Large intestine (tissue), 3 donors: ENCODE measurements at regions not wholly inside any gene's neighbourhood (a gene's known extent, or its start where the extent isn't known, plus 50 kb on each side); places are given as distances from the start of the nearest gene placed in this dataset.

Experiments used
- DNase-seq, 2 donors: peaks; one replicate each; pipeline versions ENCODE4 v3.0.0 to v3.0.0-alpha.2; 2013
- H3K27ac ChIP-seq: one replicate; pipeline ENCODE4 v1.5.1; 2013; ENCODE audit warnings: low read length
- H3K27me3 ChIP-seq: 2 replicates; pipeline ENCODE4 v1.6.1; 2013; ENCODE audit warnings: low read length; ENCODE audit not compliant: control insufficient read depth, insufficient read depth
- H3K36me3 ChIP-seq: 2 replicates; pipeline ENCODE4 v1.6.1; 2013; ENCODE audit warnings: low read length; ENCODE audit not compliant: control insufficient read depth, insufficient read depth
- H3K4me1 ChIP-seq: one replicate; pipeline ENCODE4 v1.6.1; 2013; ENCODE audit warnings: low read length; ENCODE audit not compliant: control insufficient read depth, insufficient read depth
- H3K4me3 ChIP-seq: one replicate; pipeline ENCODE4 v1.5.1; 2013; ENCODE audit warnings: low read length
- H3K9me3 ChIP-seq: one replicate; pipeline ENCODE4 v1.6.1; 2013; ENCODE audit warnings: mild to moderate bottlenecking, low read depth, low read length, moderate library complexity; ENCODE audit not compliant: control insufficient read depth
- WGBS: methylation state at CpG from one replicate; pipeline ENCODE4 v1.1.5; 2013; ENCODE audit warnings: low lambda C conversion rate; ENCODE audit not compliant: insufficient coverage; 5-methylcytosine and 5-hydroxymethylcytosine counted together

GRCh38 chr16:35689764-35690163, 2230.4 kb downstream of the TP53TG3F start:
- H3K4me3 ChIP-seq = no peak overlapping the region
- WGBS = 57% methylated on average over 3 of the region's 7 CpGs
- H3K4me1 ChIP-seq = no peaks in the 10 kb centered on the region
- no peaks in the 10 kb centered on the region for H3K36me3 ChIP-seq
- H3K27me3 ChIP-seq = no peaks in the 10 kb centered on the region
- no peak for DNase-seq
- H3K9me3 ChIP-seq = peaks cover 2% of the 10 kb centered on the region
- no peak overlapping the region for H3K27ac ChIP-seq

DNA sequence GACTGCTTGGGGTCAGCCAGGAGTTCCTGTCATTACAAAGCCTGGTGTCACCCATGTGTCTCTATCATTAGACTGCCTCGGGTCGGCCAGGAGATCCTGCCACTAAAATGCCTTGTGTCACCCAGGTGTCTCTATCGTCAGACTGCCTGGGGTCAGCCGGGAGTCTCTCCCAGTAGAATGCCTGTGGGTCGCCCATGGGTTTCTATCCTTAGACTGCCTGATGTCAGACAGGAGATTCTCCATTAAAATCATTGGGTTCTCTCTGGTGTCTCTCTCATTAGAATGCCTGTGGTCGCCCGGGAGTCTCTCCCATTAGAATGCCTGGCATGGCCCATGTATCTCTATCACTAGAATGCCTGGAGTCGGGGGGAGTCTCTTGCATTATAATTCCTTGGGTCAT, 2231.0 kb downstream of the TP53TG3F start:
- no peaks in the 10 kb centered on the region for H3K27me3 ChIP-seq
- no peaks in the 10 kb centered on the region for H3K4me1 ChIP-seq
- H3K4me3 ChIP-seq = no peak overlapping the region
- H3K9me3 ChIP-seq = no peaks in the 10 kb centered on the region
- no peak overlapping the region for H3K27ac ChIP-seq
- WGBS = no CpG with 5 or more reads among the region's 8 CpGs
- no peaks in the 10 kb centered on the region for H3K36me3 ChIP-seq
- DNase-seq = no peak

DNA sequence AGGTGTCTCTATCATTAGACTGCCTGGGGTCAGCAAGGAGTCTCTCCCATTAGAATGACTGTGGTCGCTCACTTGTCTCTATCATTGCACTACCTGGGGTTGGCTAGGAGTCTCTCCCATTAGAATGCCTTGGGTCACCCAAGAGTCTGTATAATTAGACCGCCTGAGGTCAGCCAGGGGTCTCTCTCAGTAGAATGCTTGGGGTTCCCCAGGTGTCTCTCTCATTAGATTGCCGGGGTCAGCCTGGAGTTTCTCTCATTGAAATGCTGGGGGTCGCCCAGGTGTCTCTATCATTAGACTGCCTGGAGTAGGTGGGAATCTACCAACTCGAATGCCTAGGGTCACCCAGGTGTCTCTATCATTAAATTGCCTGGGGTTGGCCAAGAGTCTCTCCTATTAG, 2231.6 kb downstream of the TP53TG3F start:
- H3K4me1 ChIP-seq = no peaks in the 10 kb centered on the region
- H3K27ac ChIP-seq = no peak overlapping the region
- H3K4me3 ChIP-seq = no peak overlapping the region
- H3K36me3 ChIP-seq = no peaks in the 10 kb centered on the region
- WGBS = no CpG with 5 or more reads among the region's 5 CpGs
- H3K9me3 ChIP-seq = no peaks in the 10 kb centered on the region
- no peaks in the 10 kb centered on the region for H3K27me3 ChIP-seq
- no peak for DNase-seq

DNA sequence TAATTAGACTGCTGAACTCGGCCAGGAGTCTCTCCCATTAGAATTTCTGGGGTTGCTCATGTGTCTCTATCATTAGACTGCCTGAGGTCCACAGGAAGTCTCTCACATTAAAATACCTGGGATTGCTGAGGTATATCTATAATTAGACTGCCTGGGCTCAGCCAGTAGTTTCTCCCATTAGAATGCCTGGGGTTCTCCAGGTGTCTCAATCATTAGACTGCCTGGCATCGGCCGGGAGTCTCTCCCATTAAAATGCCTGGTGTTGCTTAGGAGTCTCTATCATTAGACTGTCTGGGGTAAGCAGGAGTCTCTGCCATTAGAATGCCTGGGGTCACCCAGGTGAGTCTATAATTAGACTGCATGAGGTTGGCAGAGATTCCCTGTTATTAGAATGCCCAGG, 2233.4 kb downstream of the TP53TG3F start:
- H3K27ac ChIP-seq = no peak overlapping the region
- no peak overlapping the region for H3K4me3 ChIP-seq
- DNase-seq = no peak
- no peaks in the 10 kb centered on the region for H3K4me1 ChIP-seq
- no CpG with 5 or more reads among the region's 3 CpGs for WGBS
- H3K36me3 ChIP-seq = no peaks in the 10 kb centered on the region
- no peaks in the 10 kb centered on the region for H3K9me3 ChIP-seq
- no peaks in the 10 kb centered on the region for H3K27me3 ChIP-seq

DNA sequence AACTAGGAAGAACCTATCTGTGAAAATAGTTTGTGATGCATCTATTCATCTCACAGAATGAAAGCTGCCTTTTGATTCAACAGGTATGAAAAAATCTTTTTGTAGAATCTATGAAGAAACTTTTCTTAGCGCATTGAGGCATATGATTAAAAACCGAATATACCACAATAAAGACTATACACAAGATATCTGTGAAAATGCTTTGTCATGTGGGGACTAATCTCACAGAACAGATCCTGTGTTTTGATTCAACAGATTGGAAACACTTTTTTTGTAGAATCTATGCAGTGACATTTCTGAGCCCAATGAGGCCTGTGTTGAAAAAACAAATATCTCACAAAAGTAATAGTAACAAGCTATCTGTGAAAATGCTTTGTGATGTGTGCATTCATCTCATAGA, 2247.5 kb downstream of the TP53TG3F start:
- Histone ChIP-seq H3K9me3 (no peaks in the 10 kb centered on the region), H3K27ac (no peak overlapping the region), H3K36me3 (no peaks in the 10 kb centered on the region), H3K27me3 (no peaks in the 10 kb centered on the region), H3K4me1 (no peaks in the 10 kb centered on the region), H3K4me3 (no peak overlapping the region)
- DNase-seq = no peak
- WGBS = no CpG with 5 or more reads among the region's 2 CpGs

- no peak for DNase-seq
- no CpG with 5 or more reads among the region's 6 CpGs for WGBS
These were observed 2252.0 kb downstream of the TP53TG3F start for GRCh38 chr16:35711435-35711834.

GRCh38 chr16:35711958-35712357, 2252.5 kb downstream of the TP53TG3F start:
- no peak for DNase-seq
- no peaks in the 10 kb centered on the region for H3K4me1 ChIP-seq
- no peaks in the 10 kb centered on the region for H3K9me3 ChIP-seq
- no CpG with 5 or more reads among the region's 5 CpGs for WGBS
- H3K36me3 ChIP-seq = no peaks in the 10 kb centered on the region
- no peak overlapping the region for H3K4me3 ChIP-seq
- no peak overlapping the region for H3K27ac ChIP-seq
- H3K27me3 ChIP-seq = no peaks in the 10 kb centered on the region

More at GRCh38 chr16:35711435-35711834, 2252.0 kb downstream of the TP53TG3F start:
- H3K27ac ChIP-seq = no peak overlapping the region
- no peaks in the 10 kb centered on the region for H3K9me3 ChIP-seq
- no peak overlapping the region for H3K4me3 ChIP-seq
- H3K27me3 ChIP-seq = no peaks in the 10 kb centered on the region
- no peaks in the 10 kb centered on the region for H3K36me3 ChIP-seq
- H3K4me1 ChIP-seq = no peaks in the 10 kb centered on the region

DNA sequence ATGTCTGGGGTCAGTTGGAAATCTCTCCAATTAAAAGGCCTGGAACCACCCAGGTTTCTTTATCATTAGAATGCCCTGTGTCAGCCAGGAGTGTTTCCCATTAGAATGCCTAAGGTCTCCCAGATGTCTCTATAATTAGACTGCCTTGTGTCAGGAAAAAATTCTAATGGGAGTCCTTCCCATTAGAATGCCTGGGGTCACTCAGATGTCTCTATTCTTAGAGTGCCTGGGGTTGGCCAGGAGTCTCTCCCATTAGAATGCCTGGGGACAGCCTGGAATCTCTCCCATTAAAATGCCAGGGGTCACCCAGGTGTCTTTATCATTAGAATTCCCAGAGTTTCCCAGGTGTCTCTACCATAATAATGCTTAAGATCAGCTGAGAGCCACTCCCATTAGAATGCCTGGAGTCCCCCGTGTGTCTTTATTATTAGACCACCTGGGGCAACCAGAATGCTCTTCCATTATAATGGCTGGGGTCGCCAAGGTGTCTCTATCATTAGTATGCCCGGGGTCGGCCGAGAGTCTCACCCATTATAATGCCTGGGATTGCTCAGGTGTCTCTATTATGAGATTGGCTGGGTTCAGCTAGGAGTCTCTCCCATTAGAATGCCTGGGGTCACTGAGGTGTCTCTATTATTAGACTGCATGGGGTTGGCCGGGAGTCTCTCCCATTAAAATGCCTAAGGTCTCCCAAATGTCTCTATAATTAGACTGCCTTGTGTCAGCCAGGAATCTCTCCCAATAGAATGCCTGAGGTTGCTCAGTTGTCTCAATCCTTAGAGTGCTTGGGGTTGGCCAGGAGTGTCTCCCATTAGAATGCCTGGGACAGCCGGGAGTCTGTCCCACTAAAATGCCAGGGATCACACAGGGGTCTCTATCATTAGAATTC, 2254.6 kb downstream of the TP53TG3F start:
- Histone ChIP-seq H3K9me3 (no peaks in the 10 kb centered on the region), H3K27ac (no peak overlapping the region), H3K4me1 (no peaks in the 10 kb centered on the region), H3K27me3 (no peaks in the 10 kb centered on the region), H3K36me3 (no peaks in the 10 kb centered on the region), H3K4me3 (no peak overlapping the region)
- DNase-seq = no peak
- no CpG with 5 or more reads among the region's 7 CpGs for WGBS

DNA sequence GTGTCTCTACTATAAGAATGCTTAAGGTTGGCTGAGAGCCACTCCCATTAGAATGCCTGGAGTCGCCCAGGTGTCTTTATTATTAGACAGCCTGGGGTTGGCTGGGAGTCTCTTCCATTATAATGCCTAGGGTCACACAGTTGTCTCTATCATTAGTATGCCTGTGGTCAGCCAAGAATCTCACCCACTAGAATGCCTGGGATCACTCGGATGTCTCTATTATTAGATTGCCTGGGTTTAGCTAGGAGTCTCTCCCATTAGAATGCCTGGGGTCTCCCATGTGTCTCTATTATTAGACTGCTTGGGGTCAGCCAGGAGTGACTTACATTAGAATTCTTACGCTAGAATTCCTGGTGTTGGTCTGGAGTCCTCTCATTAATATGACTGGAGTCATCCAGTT, 2255.3 kb downstream of the TP53TG3F start:
- H3K27ac ChIP-seq = no peak overlapping the region
- no peaks in the 10 kb centered on the region for H3K36me3 ChIP-seq
- WGBS = no CpG with 5 or more reads among the region's 3 CpGs
- H3K27me3 ChIP-seq = no peaks in the 10 kb centered on the region
- H3K9me3 ChIP-seq = no peaks in the 10 kb centered on the region
- no peak overlapping the region for H3K4me3 ChIP-seq
- H3K4me1 ChIP-seq = no peaks in the 10 kb centered on the region
- no peak for DNase-seq

DNA sequence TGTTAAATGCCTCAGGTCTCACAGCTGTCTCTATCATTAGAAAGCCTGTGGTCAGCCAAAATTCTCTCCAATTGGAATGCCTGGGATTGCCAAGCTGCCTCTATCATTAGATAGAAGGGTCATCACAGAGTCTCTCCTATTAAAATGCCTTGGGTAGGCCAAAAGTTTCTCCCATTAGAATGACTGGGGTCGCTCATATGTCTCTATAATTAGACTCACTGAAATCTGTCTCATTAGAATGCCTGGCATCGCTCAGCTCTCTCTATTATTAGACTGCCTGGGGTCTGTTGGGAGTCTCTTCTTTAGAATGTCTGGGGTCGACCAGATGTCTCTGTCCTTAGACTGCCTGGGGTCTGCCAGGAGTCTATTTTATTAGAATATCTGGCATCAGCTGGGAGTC, 2265.1 kb downstream of the TP53TG3F start:
- Histone ChIP-seq H3K4me1 (no peaks in the 10 kb centered on the region), H3K27ac (no peak overlapping the region), H3K27me3 (no peaks in the 10 kb centered on the region), H3K4me3 (no peak overlapping the region), H3K36me3 (no peaks in the 10 kb centered on the region), H3K9me3 (no peaks in the 10 kb centered on the region)
- no CpG with 5 or more reads among the region's 3 CpGs for WGBS
- DNase-seq = no peak

DNA sequence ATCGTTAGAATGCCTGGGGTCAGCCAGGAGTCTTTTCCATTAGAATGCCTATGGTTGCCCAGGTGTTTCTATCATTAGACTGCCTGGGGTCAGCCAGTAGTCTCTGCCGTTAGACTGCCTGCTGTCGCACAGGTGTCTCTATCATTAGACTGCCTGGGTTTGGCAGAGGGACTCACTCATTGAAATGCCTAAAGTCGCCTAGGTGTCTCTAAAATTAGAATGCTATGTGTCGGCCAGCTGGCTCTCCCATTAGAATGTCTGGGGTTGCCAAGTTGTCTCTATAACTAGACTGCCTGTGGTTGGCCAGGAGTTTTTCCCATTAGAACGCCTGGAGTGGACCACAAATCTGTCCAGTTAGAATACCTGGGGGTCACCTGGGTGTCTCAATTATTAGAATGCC, 2266.5 kb downstream of the TP53TG3F start:
- WGBS = no CpG with 5 or more reads among the region's 6 CpGs
- H3K9me3 ChIP-seq = no peaks in the 10 kb centered on the region

More for the DNA sequence above, 2266.5 kb downstream of the TP53TG3F start:
- H3K36me3 ChIP-seq = no peaks in the 10 kb centered on the region
- H3K27ac ChIP-seq = no peak overlapping the region
- H3K27me3 ChIP-seq = no peaks in the 10 kb centered on the region
- no peak overlapping the region for H3K4me3 ChIP-seq
- no peak for DNase-seq
- H3K4me1 ChIP-seq = no peaks in the 10 kb centered on the region
